ENCODE measurements at regions not wholly inside any gene's neighbourhood (a gene's known extent, or its start where the extent isn't known, plus 50 kb on each side); places are given as distances from the start of the nearest gene placed in this dataset.

GRCh38 chr1:222021129-222021528, 279.2 kb upstream of the DUSP10 start:
- DNase-seq: peak; percentile 22

- no peak for DNase-seq
Observed at GRCh38 chr1:222020553-222020952, 278.7 kb upstream of the DUSP10 start.

GRCh38 chr1:222019029-222019428, 277.1 kb upstream of the DUSP10 start:
- no peak for DNase-seq

GRCh38 chr1:222018041-222018440, 276.2 kb upstream of the DUSP10 start:
- no peak for DNase-seq

GRCh38 chr1:222015686-222016085, 273.8 kb upstream of the DUSP10 start:
- DNase-seq: no peak

- no peak for DNase-seq
Observed at GRCh38 chr1:222014001-222014400, 272.1 kb upstream of the DUSP10 start.

- DNase-seq: no peak
Observed at GRCh38 chr1:222012816-222013215, 270.9 kb upstream of the DUSP10 start.

- DNase-seq: no peak
Observed at GRCh38 chr1:222010306-222010705, 268.4 kb upstream of the DUSP10 start.

- DNase-seq: no peak
Observed at GRCh38 chr1:222009105-222009730, 267.3 kb upstream of the DUSP10 start.

- no peak for DNase-seq
Observed at GRCh38 chr1:222006715-222007114, 264.8 kb upstream of the DUSP10 start.

- no peak for DNase-seq
Observed at GRCh38 chr1:222004784-222005183, 262.9 kb upstream of the DUSP10 start.

GRCh38 chr1:222004034-222004433, 262.1 kb upstream of the DUSP10 start:
- DNase-seq: no peak

- DNase-seq: no peak
Observed at GRCh38 chr1:222002503-222002902, 260.6 kb upstream of the DUSP10 start.

GRCh38 chr1:222000131-222000530, 258.2 kb upstream of the DUSP10 start:
- no peak for DNase-seq

- no peak for DNase-seq
Observed at GRCh38 chr1:221998781-221999180, 256.9 kb upstream of the DUSP10 start.

- no peak for DNase-seq
Observed at GRCh38 chr1:221998186-221998612, 256.3 kb upstream of the DUSP10 start.

- DNase-seq: peak; percentile 32
Observed at GRCh38 chr1:221997012-221997411, 255.1 kb upstream of the DUSP10 start.

GRCh38 chr1:221994939-221995338, 253.1 kb upstream of the DUSP10 start:
- DNase-seq: peak; percentile 34

GRCh38 chr1:221994274-221994698, 252.4 kb upstream of the DUSP10 start:
- peak; percentile 29 for DNase-seq

- DNase-seq: no peak
Observed at GRCh38 chr1:221993444-221993948, 251.6 kb upstream of the DUSP10 start.

- no peak for DNase-seq
Observed at GRCh38 chr1:221992427-221992826, 250.5 kb upstream of the DUSP10 start.

GRCh38 chr1:221991221-221991620, 249.3 kb upstream of the DUSP10 start:
- DNase-seq: peak; percentile 32

GRCh38 chr1:221989741-221990140, 247.9 kb upstream of the DUSP10 start:
- no peak for DNase-seq

GRCh38 chr1:221988829-221989228, 246.9 kb upstream of the DUSP10 start:
- no peak for DNase-seq

GRCh38 chr1:221987860-221988520, 246.1 kb upstream of the DUSP10 start:
- DNase-seq: peak; percentile 81
